Neural cell (in vitro differentiated cells): ENCODE measurements at regions not wholly inside any gene's neighbourhood (a gene's known extent, or its start where the extent isn't known, plus 50 kb on each side); places are given as distances from the start of the nearest gene placed in this dataset.
"Not testable (repeated sequence)": the region's sequence is repeated elsewhere in the genome, so short reads cannot be mapped to it uniquely, and the experiment has no call there.

Experiments
- H2AFZ ChIP-seq: fragments of 200-600, 300-800 bp; sonication (generic), shearing (Covaris generic); 2 replicates; pipeline ENCODE4 v1.6.0; 2014; ENCODE audit warnings: low read depth, mild to moderate bottlenecking, antibody characterized with exemption, low read length, moderate library complexity
- H3F3A ChIP-seq: fragments of 200-600 bp; shearing (Covaris generic); 2 replicates; pipeline ENCODE4 v1.6.1; 2016; ENCODE audit warnings: mild to moderate bottlenecking, moderate library complexity, mixed read lengths, antibody characterized with exemption, low read length; ENCODE audit not compliant: insufficient read depth, poor library complexity, severe bottlenecking
- H3K27ac ChIP-seq: fragments of 200-600, 300-800 bp; sonication (generic), shearing (Covaris generic); 2 replicates; pipeline ENCODE4 v1.5.1; 2014; ENCODE audit warnings: mild to moderate bottlenecking, low read length, moderate library complexity
- H3K27me3 ChIP-seq: fragments of 300-800, 200-600 bp; sonication (generic), shearing (Covaris generic); 2 replicates; pipeline ENCODE4 v1.6.0; 2014; ENCODE audit warnings: mild to moderate bottlenecking, low read depth, low read length, moderate library complexity; ENCODE audit not compliant: insufficient read depth
- H3K36me3 ChIP-seq: fragments of 300-800, 200-600 bp; sonication (generic), shearing (Covaris generic); 2 replicates; pipeline ENCODE4 v1.5.1; 2014; ENCODE audit warnings: mild to moderate bottlenecking, antibody characterized with exemption, low read length, moderate library complexity; ENCODE audit not compliant: insufficient read depth
- H3K4me2 ChIP-seq: fragments of 300-800, 200-600 bp; sonication (generic), shearing (Covaris generic); 2 replicates; pipeline ENCODE4 v1.6.0; 2014; ENCODE audit warnings: mild to moderate bottlenecking, low read length
- H3K4me3 ChIP-seq: fragments of 300-800, 200-600 bp; sonication (generic), shearing (Covaris generic); 2 replicates; pipeline ENCODE4 v1.5.1; 2014; ENCODE audit warnings: mild to moderate bottlenecking, low read length, moderate library complexity
- H3K79me2 ChIP-seq: fragments of 200-600 bp; shearing (Covaris generic); replicated peaks from 2 replicates; pipeline ENCODE4 v1.6.0; 2014; ENCODE audit warnings: mild to moderate bottlenecking, low read length, moderate library complexity; ENCODE audit not compliant: insufficient read depth
- H3K9ac ChIP-seq: fragments of 300-800, 200-600 bp; sonication (generic), shearing (Covaris generic); 2 replicates; pipeline ENCODE4 v1.6.1; 2016; ENCODE audit warnings: mild to moderate bottlenecking, low read length, mixed read lengths
- H3K9me2 ChIP-seq: fragments of 200-600 bp; shearing (Covaris generic); 2 replicates; pipeline ENCODE4 v1.6.1; 2016; ENCODE audit warnings: mild to moderate bottlenecking, low read length, mixed read lengths; ENCODE audit not compliant: insufficient read depth
- H3K9me3 ChIP-seq: fragments of 200-600, 300-800 bp; sonication (generic), shearing (Covaris generic); 2 replicates; pipeline ENCODE4 v1.6.1; 2016; ENCODE audit warnings: mild to moderate bottlenecking, mixed run types, low read length, moderate library complexity, mixed read lengths
- H4K20me1 ChIP-seq: fragments of 200-600 bp; shearing (Covaris generic); 2 replicates; pipeline ENCODE4 v1.6.1; 2016; ENCODE audit warnings: mild to moderate bottlenecking, mixed run types; ENCODE audit not compliant: insufficient read depth
- EP300 ChIP-seq: fragments of 450-650 bp; conservative IDR thresholded peaks from 2 replicates; pipeline ENCODE4 v1.6.1; 2014; ENCODE audit warnings: antibody characterized with exemption, mild to moderate bottlenecking, moderate library complexity; ENCODE audit not compliant: poor library complexity, severe bottlenecking
- EZH2 ChIP-seq: fragments of 200-600, 300-800 bp; shearing (Covaris generic), sonication (generic); IDR thresholded peaks from 2 replicates; pipeline ENCODE4 v1.6.1; 2014; ENCODE audit warnings: antibody characterized with exemption, low read length, borderline replicate concordance, mild to moderate bottlenecking; ENCODE audit not compliant: insufficient read depth, poor library complexity, severe bottlenecking
- MXI1 ChIP-seq: fragments of 450-650 bp; conservative IDR thresholded peaks from 2 replicates; pipeline ENCODE4 v1.6.1; 2014; ENCODE audit warnings: antibody characterized with exemption, mild to moderate bottlenecking; ENCODE audit not compliant: poor library complexity, severe bottlenecking
- POLR2AphosphoS5 ChIP-seq: IDR thresholded peaks from 2 replicates; pipeline ENCODE4 v1.6.1; 2012
- RAD21 ChIP-seq: fragments of 450-650 bp; conservative IDR thresholded peaks from 2 replicates; pipeline ENCODE4 v1.6.1; 2014; ENCODE audit warnings: antibody characterized with exemption, mild to moderate bottlenecking, moderate library complexity
- REST ChIP-seq: IDR thresholded peaks from 2 replicates; pipeline ENCODE4 v1.6.1; 2012; ENCODE audit warnings: borderline replicate concordance
- SMC3 ChIP-seq: fragments of 450-650 bp; conservative IDR thresholded peaks from 2 replicates; pipeline ENCODE4 v1.6.1; 2014; ENCODE audit warnings: antibody characterized with exemption, mild to moderate bottlenecking, moderate library complexity; ENCODE audit not compliant: poor library complexity
- TAF1 ChIP-seq: IDR thresholded peaks from 2 replicates; pipeline ENCODE4 v1.6.1; 2012; ENCODE audit warnings: low read depth
- TF ChIP-seq, protein P1 (sequence below): fragments of 450-650 bp; IDR thresholded peaks from 2 replicates; pipeline ENCODE4 v1.5.1; 2014; ENCODE audit warnings: antibody characterized with exemption, mild to moderate bottlenecking, moderate library complexity; ENCODE audit not compliant: poor library complexity, severe bottlenecking

GRCh38 chr20:47984437-47984836, 199.2 kb upstream of the SULF2 start:
- Histone ChIP-seq H3K9me2 (no peaks in the 10 kb centered on the region), H4K20me1 (no peaks in the 10 kb centered on the region), H3K4me2 (no peak overlapping the region), H3F3A (no peaks in the 10 kb centered on the region), H3K27ac (no peak overlapping the region), H3K9ac (no peak overlapping the region), H3K36me3 (no peaks in the 10 kb centered on the region), H3K79me2 (no peaks in the 10 kb centered on the region), H2AFZ (no peak overlapping the region), H3K4me3 (no peak overlapping the region), H3K9me3 (peaks cover 4% of the 10 kb centered on the region), H3K27me3 (no peaks in the 10 kb centered on the region)
- TF ChIP-seq MXI1 (no peak), RAD21 (no peak), EP300 (no peak), POLR2AphosphoS5 (no peak), EZH2 (no peak), SMC3 (no peak)
- TF ChIP-seq, protein P1, sequence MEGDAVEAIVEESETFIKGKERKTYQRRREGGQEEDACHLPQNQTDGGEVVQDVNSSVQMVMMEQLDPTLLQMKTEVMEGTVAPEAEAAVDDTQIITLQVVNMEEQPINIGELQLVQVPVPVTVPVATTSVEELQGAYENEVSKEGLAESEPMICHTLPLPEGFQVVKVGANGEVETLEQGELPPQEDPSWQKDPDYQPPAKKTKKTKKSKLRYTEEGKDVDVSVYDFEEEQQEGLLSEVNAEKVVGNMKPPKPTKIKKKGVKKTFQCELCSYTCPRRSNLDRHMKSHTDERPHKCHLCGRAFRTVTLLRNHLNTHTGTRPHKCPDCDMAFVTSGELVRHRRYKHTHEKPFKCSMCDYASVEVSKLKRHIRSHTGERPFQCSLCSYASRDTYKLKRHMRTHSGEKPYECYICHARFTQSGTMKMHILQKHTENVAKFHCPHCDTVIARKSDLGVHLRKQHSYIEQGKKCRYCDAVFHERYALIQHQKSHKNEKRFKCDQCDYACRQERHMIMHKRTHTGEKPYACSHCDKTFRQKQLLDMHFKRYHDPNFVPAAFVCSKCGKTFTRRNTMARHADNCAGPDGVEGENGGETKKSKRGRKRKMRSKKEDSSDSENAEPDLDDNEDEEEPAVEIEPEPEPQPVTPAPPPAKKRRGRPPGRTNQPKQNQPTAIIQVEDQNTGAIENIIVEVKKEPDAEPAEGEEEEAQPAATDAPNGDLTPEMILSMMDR, result no peak

DNA sequence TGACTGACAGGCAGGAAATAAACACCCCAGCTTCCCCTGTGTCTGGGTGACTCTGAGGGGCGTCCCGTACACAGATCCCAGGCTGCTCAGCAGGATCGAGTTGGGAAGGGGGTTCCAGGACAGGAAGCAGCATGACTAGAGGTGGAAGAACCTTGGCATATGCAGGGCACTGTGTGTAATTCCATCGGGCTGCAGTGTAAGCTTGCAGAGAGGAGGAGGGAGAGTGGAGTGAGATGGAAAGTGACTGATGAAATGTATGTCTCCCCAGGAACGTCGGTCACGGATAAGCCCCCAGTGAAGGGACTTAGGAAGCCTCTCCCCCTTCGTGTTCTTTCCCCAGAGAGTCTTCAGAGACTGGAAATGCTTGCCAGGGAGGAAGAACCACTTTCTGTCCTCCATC, 198.4 kb upstream of the SULF2 start:
- H3K36me3 ChIP-seq, H3K4me2 ChIP-seq, H3K9me3 ChIP-seq, H3F3A ChIP-seq, H3K4me3 ChIP-seq, H3K9me2 ChIP-seq, H2AFZ ChIP-seq, H3K9ac ChIP-seq, H3K79me2 ChIP-seq, H3K27ac ChIP-seq, H4K20me1 ChIP-seq, H3K27me3 ChIP-seq: not testable (repeated sequence)

DNA sequence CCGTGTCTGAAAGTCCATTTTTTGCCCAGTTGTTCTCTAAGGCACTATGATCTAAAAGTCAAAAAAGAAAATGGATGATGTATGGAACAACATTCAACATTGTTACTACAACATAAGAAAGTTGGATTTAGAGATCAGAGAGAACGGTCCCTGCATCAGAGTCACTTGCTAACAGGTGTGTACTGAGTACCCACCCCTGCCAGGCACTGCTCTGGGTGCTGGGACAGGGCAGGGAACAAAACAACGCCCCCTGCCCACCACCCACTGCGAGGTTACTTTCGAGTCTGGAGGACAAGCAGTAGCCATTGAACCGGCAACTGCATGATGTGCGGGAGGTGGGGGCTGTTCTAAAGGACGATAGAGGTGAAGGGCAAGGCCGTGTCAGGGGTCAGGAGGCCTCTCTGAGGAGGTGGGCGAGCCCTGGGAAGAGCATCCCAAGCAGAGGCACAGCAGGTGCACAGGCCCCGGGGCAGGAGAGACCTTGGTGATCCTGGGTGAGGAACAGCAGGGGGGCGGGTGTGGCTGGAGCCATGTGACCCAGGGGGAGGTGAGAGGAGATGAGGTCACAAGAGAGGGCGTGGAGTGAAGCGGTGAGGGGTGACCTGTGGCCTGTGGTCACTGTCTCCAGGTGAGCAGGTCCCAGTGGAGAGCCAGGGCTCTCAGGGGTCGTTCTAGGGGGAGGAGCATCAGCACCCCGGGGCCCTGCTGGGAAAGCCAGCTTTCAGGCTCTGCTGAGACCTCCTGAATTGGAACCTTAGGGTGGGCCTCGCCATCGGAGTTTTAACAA, 197.5 kb upstream of the SULF2 start:
- Histone ChIP-seq H3K4me2 (no peak overlapping the region), H3K9me3 (peaks cover 4% of the 10 kb centered on the region), H3K9me2 (no peaks in the 10 kb centered on the region), H4K20me1 (no peaks in the 10 kb centered on the region), H3K27me3 (no peaks in the 10 kb centered on the region), H3K79me2 (no peaks in the 10 kb centered on the region), H2AFZ (no peak overlapping the region), H3F3A (no peaks in the 10 kb centered on the region), H3K4me3 (no peak overlapping the region), H3K9ac (no peak overlapping the region), H3K27ac (no peak overlapping the region), H3K36me3 (no peaks in the 10 kb centered on the region)
- TF ChIP-seq RAD21 (no peak), TAF1 (no peak), POLR2AphosphoS5 (no peak), EZH2 (no peak), EP300 (no peak), REST (no peak)
- TF ChIP-seq, protein P1, result no peak
